LNCAP (cell line): ENCODE measurements at regions not wholly inside any gene's neighbourhood (a gene's known extent, or its start where the extent isn't known, plus 50 kb on each side); places are given as distances from the start of the nearest gene placed in this dataset.

Source experiments
- TF ChIP-seq, protein P1 (sequence below): fragments of 450-650 bp; IDR thresholded peaks from 2 replicates; pipeline ENCODE4 v1.5.1; 2017; ENCODE audit warnings: mild to moderate bottlenecking

DNA sequence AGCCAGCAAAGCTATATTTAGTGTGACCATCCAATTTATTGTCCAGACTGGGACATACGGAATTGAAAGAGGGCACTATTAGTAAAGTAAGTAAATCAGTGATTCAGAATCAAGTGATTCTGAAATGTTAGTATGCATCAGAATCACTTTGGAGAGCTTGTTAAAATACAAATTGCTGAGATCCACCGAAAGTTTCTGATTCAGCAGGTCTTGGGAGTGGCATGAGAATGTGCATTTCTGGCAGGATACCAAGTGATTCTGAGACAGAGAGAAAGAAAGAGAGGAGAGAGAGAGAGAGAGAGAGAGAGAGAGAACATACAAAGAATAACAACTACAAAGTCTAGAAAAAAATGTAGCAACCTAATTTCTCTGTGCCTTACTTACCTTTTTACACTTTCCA, 65.4 kb upstream of the ASTN2 start:
- TF ChIP-seq, protein P1, sequence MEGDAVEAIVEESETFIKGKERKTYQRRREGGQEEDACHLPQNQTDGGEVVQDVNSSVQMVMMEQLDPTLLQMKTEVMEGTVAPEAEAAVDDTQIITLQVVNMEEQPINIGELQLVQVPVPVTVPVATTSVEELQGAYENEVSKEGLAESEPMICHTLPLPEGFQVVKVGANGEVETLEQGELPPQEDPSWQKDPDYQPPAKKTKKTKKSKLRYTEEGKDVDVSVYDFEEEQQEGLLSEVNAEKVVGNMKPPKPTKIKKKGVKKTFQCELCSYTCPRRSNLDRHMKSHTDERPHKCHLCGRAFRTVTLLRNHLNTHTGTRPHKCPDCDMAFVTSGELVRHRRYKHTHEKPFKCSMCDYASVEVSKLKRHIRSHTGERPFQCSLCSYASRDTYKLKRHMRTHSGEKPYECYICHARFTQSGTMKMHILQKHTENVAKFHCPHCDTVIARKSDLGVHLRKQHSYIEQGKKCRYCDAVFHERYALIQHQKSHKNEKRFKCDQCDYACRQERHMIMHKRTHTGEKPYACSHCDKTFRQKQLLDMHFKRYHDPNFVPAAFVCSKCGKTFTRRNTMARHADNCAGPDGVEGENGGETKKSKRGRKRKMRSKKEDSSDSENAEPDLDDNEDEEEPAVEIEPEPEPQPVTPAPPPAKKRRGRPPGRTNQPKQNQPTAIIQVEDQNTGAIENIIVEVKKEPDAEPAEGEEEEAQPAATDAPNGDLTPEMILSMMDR: no peak

DNA sequence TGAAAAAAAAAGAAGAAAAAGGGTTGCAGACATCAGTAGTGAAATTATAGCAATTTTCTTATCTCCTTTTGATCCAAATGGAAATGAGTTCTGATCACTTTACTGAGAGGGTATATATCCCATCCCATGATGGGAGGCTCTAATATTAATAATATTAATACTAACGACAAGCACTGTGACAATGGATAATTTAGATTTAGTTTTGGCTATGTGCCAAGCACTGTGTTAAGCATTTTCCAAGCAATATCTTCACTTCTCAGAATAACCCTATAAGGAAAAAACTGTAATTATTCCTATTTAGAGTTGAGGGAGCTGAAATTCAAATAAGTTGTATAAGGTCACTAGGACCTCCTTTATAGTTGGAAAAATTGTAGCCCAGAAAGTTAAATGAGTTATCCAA, 58.4 kb upstream of the ASTN2 start:
- TF ChIP-seq, protein P1: no peak

DNA sequence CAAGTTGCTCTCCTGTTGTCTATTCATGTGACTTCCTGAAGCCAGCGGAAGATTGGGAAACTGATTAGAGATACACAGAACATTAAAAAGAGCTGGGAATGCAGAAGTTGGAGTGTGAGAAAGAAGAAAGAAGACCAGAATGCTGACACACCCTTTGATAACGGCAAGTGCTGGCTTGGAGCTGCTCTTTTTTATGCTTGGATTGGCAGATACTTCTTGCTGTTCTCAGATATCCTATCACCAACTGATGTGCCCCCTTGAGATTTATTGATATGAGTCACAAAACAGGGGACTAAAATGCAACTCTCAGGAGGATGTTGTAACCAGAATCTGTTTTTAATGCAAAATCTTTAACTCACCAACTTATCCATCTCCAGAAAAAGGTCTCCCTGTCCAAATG, 56.0 kb upstream of the ASTN2 start:
- TF ChIP-seq, protein P1: no peak

DNA sequence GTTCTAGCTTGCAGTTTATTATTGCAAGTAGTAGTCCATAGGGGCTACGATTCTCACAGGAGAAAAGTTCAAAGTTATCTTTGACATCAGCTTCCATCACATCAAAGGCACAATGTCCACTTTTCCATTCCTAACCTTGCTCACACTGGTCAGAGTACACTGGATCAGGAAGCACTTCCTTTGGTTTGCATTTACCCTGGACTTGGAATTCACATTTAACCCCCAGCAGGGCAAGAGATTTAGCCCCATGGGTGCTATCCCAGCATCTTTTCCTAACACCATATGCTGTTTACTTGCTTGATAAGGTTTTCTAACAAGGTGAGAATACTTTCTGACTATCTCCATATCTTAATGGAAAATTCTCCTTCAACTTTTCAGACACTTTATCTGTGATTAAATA, 55.6 kb upstream of the ASTN2 start:
- TF ChIP-seq, protein P1: no peak

DNA sequence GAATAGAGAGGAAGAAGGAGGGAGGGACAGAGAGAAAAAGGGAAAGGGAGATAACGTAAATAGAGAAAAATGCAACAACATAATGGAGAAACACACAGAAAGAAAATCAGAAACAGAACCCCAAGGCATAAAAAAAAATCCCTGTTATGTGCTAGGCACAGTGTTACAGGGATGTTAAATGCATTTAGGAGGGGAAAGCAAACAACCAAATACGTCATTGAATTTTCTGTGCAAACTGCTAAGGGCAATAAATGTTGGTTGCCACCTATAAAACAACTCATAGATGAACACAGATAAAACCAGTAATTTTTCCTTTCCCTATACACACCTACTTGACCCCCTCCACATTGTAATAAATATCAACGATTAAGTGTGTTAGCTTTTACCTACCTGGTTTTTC, 51.3 kb upstream of the ASTN2 start:
- TF ChIP-seq, protein P1: no peak

DNA sequence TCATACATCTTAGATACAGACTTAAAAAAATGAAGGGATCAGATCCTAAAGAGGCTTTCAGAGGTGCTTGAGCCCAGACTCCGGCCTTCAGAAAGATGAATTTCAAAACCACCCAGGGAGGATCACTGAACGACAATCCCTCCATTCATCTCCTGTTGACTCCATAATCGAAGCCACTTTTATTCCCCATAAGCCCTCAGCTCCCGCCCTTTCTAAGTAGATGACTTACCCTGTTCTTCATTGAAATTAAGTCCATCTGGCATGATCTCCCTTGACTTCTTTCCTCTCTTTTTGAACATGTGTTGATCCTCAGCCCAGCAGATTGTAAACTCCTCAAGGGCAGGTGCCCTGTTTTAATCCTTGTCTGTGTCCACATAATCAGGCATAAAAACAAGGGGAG, 50.8 kb upstream of the ASTN2 start:
- TF ChIP-seq, protein P1: no peak

DNA sequence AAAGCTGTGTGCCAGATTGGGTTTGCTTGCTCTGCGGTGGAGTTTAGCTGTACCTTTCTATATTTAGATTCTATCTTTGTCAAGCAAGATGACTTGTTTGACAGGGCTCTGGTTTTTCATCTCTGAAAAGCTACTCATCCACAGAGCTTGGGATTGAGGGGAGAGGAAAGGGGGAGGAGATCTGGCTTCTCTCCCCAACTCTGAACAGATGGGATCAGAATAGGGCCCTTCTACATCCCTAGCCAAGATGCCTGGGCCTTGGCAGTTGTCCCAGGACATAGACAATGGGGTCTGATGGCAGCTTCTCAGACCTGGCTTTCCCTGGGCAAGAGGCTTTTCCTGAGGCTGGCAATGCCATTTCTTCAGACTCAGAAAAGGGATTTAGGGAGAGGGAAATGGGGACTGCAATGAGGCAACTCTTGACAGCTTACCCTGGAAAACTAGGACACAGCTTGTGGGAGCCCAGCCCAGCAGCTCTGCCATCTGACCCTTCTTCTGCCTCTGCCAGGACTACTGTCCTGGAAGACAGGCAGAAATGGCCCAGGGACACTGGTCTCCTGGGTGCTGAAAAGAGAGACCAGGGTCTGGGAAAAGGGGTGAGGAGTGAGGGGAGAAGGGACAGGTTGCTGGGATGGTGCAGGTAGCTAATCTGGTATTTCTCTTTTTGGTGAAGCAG, 50.2 kb upstream of the ASTN2 start:
- TF ChIP-seq, protein P1: no peak
